ENCODE measurements at regions not wholly inside any gene's neighbourhood (a gene's known extent, or its start where the extent isn't known, plus 50 kb on each side); places are given as distances from the start of the nearest gene placed in this dataset.
"Not testable (repeated sequence)": the region's sequence is repeated elsewhere in the genome, so short reads cannot be mapped to it uniquely, and the experiment has no call there.

DNA sequence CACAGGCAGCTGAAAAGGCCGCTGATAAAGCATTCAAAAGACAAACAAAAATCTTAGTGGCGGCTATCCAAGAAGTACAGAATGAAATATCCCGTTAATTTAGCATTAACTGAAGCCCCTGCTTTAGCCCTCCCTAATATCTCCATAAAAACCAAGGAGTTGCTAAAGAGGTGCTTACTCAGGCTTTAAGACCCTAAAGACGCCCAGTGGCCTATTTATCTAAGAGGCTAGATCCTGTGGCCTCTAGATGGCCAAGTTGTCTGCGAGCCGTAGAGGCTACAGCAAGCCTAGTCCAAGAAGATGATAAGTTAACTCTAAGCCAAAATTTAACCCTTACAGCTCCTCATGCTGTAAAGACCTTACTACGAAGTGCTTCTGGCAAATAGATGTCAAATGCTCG is 133.4 kb upstream of the ROPN1B start:
- TF ChIP-seq, protein P1, sequence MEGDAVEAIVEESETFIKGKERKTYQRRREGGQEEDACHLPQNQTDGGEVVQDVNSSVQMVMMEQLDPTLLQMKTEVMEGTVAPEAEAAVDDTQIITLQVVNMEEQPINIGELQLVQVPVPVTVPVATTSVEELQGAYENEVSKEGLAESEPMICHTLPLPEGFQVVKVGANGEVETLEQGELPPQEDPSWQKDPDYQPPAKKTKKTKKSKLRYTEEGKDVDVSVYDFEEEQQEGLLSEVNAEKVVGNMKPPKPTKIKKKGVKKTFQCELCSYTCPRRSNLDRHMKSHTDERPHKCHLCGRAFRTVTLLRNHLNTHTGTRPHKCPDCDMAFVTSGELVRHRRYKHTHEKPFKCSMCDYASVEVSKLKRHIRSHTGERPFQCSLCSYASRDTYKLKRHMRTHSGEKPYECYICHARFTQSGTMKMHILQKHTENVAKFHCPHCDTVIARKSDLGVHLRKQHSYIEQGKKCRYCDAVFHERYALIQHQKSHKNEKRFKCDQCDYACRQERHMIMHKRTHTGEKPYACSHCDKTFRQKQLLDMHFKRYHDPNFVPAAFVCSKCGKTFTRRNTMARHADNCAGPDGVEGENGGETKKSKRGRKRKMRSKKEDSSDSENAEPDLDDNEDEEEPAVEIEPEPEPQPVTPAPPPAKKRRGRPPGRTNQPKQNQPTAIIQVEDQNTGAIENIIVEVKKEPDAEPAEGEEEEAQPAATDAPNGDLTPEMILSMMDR (IDR thresholded peaks at IDR 0.05) = not testable (repeated sequence)
- not testable (repeated sequence) for TF ChIP-seq POLR2A (IDR thresholded peaks at IDR 0.05)
